ENCODE measurements at regions not wholly inside any gene's neighbourhood (a gene's known extent, or its start where the extent isn't known, plus 50 kb on each side); places are given as distances from the start of the nearest gene placed in this dataset.

DNA sequence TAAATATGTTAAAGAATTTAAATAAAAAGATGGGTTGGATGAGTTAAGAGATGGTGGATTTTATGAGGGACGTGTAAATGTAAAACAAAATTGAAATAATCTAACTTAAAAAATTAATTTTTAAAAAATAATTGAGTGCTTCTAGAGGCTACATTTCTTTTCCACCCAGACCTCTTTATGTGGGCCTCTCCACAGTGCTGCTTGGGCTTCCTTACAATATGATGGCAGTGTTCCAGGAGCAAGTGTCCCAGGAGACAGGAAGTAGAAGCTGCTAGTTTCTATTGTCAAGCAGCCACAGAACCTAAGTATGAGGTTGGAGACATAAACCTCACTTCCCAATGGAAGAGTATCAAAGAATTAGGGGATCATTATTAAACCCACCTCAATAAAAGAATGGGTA, 205.7 kb upstream of the CPHXL start:
- ATAC-seq (no peak), DNase-seq (no peak)
- Histone ChIP-seq H3K4me1 (no peaks in the 10 kb centered on the region), H3K36me3 (ENCODE audit: insufficient read depth in 1 of 2, low read depth in 1 of 2) (no peaks in the 10 kb centered on the region), H3K27me3 (ENCODE audit: insufficient read depth in 3 of 3, low read length in 2 of 3) (no peaks in the 10 kb centered on the region), H3K27ac (no peak overlapping the region), H3K4me3 (no peak overlapping the region), H3K9me3 (peaks cover 3% of the 10 kb centered on the region)
- TF ChIP-seq, protein P1, sequence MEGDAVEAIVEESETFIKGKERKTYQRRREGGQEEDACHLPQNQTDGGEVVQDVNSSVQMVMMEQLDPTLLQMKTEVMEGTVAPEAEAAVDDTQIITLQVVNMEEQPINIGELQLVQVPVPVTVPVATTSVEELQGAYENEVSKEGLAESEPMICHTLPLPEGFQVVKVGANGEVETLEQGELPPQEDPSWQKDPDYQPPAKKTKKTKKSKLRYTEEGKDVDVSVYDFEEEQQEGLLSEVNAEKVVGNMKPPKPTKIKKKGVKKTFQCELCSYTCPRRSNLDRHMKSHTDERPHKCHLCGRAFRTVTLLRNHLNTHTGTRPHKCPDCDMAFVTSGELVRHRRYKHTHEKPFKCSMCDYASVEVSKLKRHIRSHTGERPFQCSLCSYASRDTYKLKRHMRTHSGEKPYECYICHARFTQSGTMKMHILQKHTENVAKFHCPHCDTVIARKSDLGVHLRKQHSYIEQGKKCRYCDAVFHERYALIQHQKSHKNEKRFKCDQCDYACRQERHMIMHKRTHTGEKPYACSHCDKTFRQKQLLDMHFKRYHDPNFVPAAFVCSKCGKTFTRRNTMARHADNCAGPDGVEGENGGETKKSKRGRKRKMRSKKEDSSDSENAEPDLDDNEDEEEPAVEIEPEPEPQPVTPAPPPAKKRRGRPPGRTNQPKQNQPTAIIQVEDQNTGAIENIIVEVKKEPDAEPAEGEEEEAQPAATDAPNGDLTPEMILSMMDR (IDR thresholded peaks at IDR 0.05), result no peak
- 80 to 93% (median 86%) methylated on average over 1 of the region's 1 CpG for WGBS, 3 donors
- intact Hi-C loops (cut with DNase I), result no loop called here

DNA sequence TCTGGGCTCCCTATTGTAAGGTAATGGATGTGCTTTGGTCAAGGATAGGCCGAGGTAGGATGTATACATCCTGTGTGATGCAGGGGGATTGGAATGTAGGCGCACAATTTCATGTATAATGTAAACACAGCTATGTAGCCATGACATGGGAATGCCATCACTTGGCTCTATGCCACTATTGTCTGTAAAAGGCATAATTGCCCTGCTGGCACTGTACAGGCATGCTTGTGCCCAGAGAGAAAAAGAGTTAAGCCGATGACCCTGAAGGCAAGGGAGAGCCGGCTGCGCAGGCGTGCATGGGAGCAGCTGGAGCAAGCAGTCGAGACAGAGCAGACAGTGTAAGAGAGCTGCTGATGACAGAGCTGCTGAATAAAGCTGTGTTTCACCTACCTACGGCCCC, 212.5 kb upstream of the CPHXL start:
- Histone ChIP-seq H3K9me3 (peaks cover 4% of the 10 kb centered on the region), H3K27ac (no peak overlapping the region), H3K36me3 (ENCODE audit: insufficient read depth in 1 of 2, low read depth in 1 of 2) (no peaks in the 10 kb centered on the region), H3K4me1 (no peaks in the 10 kb centered on the region), H3K4me3 (no peak overlapping the region), H3K27me3 (ENCODE audit: insufficient read depth in 3 of 3, low read length in 2 of 3) (no peaks in the 10 kb centered on the region)
- intact Hi-C loops (cut with DNase I), result no loop called here
- WGBS, 3 donors, result 64 to 68% (median 66%) methylated on average over 8 of the region's 8 CpGs
- DNase-seq, result no peak
- no peak for ATAC-seq
- TF ChIP-seq, protein P1 (IDR thresholded peaks at IDR 0.05), result no peak

DNA sequence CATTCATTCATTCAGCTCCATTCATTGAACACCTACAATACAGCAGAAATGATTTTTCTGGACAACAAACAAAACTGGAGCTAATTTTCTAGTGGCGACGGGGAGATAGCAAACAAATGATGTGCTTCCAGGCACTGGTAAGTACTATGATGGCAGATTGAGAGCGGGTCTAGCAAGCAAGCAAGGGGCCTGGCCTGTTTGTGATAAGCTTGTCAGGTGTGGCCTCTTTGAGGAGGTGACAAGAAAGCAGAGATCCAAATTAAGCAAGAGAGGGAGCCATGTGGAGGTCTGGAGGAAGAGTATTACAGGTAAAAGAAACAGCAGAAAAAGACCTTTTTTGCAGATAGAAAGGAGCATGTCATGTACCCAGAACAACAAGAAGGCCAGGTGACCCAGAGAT, 216.1 kb upstream of the CPHXL start:
- WGBS, 3 donors, result 84 to 90% (median 90%) methylated on average over 3 of the region's 3 CpGs
- no peak for ATAC-seq
- Histone ChIP-seq H3K27ac (no peak overlapping the region), H3K4me1 (no peaks in the 10 kb centered on the region), H3K9me3 (peaks cover 4% of the 10 kb centered on the region), H3K36me3 (ENCODE audit: insufficient read depth in 1 of 2, low read depth in 1 of 2) (no peaks in the 10 kb centered on the region), H3K4me3 (no peak overlapping the region), H3K27me3 (ENCODE audit: insufficient read depth in 3 of 3, low read length in 2 of 3) (no peaks in the 10 kb centered on the region)
- no peak for DNase-seq
- TF ChIP-seq, protein P1 (IDR thresholded peaks at IDR 0.05), result no peak
- intact Hi-C loops (cut with DNase I), result no loop called here

DNA sequence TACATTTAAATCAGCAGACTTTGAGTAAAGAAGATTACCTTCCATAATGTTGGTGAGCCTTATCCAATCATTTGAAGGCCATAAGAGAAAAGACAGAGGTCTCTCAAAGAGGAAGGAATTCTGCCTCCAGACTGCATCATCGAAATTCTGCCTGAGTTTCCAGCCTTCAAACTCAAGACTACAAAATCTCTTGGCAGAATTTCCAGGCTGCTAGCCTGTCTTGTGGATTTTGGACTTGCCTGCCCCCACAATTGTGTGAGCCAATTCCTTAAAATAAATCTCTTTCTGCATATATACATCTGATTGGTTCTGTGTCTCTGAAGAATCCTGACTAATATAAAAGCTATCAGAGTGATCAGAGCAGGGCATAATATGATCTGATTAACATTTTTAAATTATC, 216.6 kb upstream of the CPHXL start:
- Histone ChIP-seq H3K27ac (no peak overlapping the region), H3K4me3 (no peak overlapping the region), H3K27me3 (ENCODE audit: insufficient read depth in 3 of 3, low read length in 2 of 3) (no peaks in the 10 kb centered on the region), H3K36me3 (ENCODE audit: insufficient read depth in 1 of 2, low read depth in 1 of 2) (no peaks in the 10 kb centered on the region), H3K9me3 (peaks cover 4% of the 10 kb centered on the region), H3K4me1 (no peaks in the 10 kb centered on the region)
- intact Hi-C loops (cut with DNase I), result no loop called here
- TF ChIP-seq, protein P1 (IDR thresholded peaks at IDR 0.05), result no peak
- no peak for ATAC-seq
- DNase-seq, result no peak
- 43 to 66% (median 62%) methylated on average over 1 of the region's 1 CpG for WGBS, 3 donors

DNA sequence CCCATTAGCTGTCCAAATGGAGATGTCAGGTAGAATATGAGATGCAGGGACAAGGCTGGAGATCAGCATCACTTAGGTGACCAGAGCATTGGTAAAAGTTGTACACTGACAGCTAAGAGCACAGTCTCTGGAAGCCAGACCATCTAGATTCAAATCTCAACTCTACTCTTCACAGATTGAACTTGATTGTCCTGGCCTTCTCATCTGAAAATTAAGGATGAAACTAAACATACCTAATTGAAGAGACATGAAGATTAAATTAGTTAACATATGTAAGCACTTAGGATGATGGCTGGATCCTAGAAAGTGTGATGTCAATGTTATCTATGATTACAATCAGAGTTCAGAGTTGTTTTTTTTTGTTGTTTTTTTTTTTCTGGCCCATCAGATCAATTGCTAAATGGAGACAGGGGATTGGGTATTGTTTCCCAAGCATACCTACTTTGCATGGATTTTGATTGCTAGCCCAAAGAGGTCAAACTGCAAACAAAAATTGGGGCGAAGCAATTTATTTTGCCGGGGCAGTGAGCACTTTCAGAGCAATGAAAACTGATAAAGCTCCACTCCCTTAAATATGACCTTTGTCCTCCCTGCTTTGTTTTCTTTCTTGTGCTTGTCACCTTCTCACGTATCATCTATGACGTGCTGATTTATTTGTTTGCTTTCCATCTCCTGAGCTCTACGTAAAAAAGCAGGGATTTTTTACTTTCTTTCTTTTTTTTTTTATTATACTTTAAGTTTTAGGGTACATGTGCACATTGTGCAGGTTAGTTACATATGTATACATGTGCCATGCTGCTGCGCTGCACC, 217.6 kb upstream of the CPHXL start:
- H3K36me3 ChIP-seq (ENCODE audit: insufficient read depth in 1 of 2, low read depth in 1 of 2), result no peaks in the 10 kb centered on the region

More for the DNA sequence above, 217.6 kb upstream of the CPHXL start:
- DNase-seq (no peak), ATAC-seq (no peak)
- peaks cover 4% of the 10 kb centered on the region for H3K9me3 ChIP-seq
- H3K27me3 ChIP-seq (ENCODE audit: insufficient read depth in 3 of 3, low read length in 2 of 3), result no peaks in the 10 kb centered on the region
- intact Hi-C loops (cut with DNase I), result no loop called here
- no peak overlapping the region for H3K4me3 ChIP-seq
- WGBS, 3 donors, result 42 to 46% (median 43%) methylated on average over 5 of the region's 6 CpGs
- TF ChIP-seq, protein P1 (IDR thresholded peaks at IDR 0.05), result no peak
- H3K27ac ChIP-seq, result no peak overlapping the region
- H3K4me1 ChIP-seq, result no peaks in the 10 kb centered on the region

Measured in psoas muscle (tissue), 7 donors.